HG02798 (cell line): ENCODE measurements at regions not wholly inside any gene's neighbourhood (a gene's known extent, or its start where the extent isn't known, plus 50 kb on each side); places are given as distances from the start of the nearest gene placed in this dataset.
"Not testable (repeated sequence)": the region's sequence is repeated elsewhere in the genome, so short reads cannot be mapped to it uniquely, and the experiment has no call there.

Experiments used
- ATAC-seq: cut with Tn5 transposase; IDR thresholded peaks from one replicate; pipeline ENCODE4 v1.9.1; 2021; ENCODE audit warnings: mild to moderate bottlenecking; ENCODE audit not compliant: unreplicated experiment, poor library complexity

- ATAC-seq: not testable (repeated sequence)
Observed at GRCh38 chr2:78758765-78759164, 266.7 kb upstream of the REG3G start.

GRCh38 chr2:78766459-78766858, 259.0 kb upstream of the REG3G start:
- ATAC-seq: no peak

GRCh38 chr2:78768016-78768415, 257.5 kb upstream of the REG3G start:
- no peak for ATAC-seq

GRCh38 chr2:78775291-78775690, 250.2 kb upstream of the REG3G start:
- ATAC-seq: no peak

- no peak for ATAC-seq
Observed at GRCh38 chr2:78778756-78779510, 246.6 kb upstream of the REG3G start.

- no peak for ATAC-seq
Observed at GRCh38 chr2:78779761-78780160, 245.7 kb upstream of the REG3G start.

- no peak for ATAC-seq
Observed at GRCh38 chr2:78780256-78780655, 245.2 kb upstream of the REG3G start.

- ATAC-seq: no peak
Observed at GRCh38 chr2:78780864-78781583, 244.5 kb upstream of the REG3G start.

GRCh38 chr2:78782196-78782595, 243.3 kb upstream of the REG3G start:
- ATAC-seq: no peak

- ATAC-seq: no peak
Observed at GRCh38 chr2:78811955-78812610, 213.4 kb upstream of the REG3G start.

GRCh38 chr2:78814331-78814986, 211.0 kb upstream of the REG3G start:
- ATAC-seq: no peak

- ATAC-seq: no peak
Observed at GRCh38 chr2:78817430-78817829, 208.1 kb upstream of the REG3G start.

GRCh38 chr2:78832481-78832880, 193.0 kb upstream of the REG3G start:
- ATAC-seq: no peak

- ATAC-seq: no peak
Observed at GRCh38 chr2:78839259-78839658, 186.2 kb upstream of the REG3G start.

- not testable (repeated sequence) for ATAC-seq
Observed at GRCh38 chr2:78840311-78840710, 185.2 kb upstream of the REG3G start.

GRCh38 chr2:78845664-78846185, 179.8 kb upstream of the REG3G start:
- ATAC-seq: no peak

- no peak for ATAC-seq
Observed at GRCh38 chr2:78861546-78861945, 164.0 kb upstream of the REG3G start.

- ATAC-seq: no peak
Observed at GRCh38 chr2:78864205-78864604, 161.3 kb upstream of the REG3G start.

GRCh38 chr2:78865667-78866066, 159.8 kb upstream of the REG3G start:
- no peak for ATAC-seq

GRCh38 chr2:78870343-78870967, 155.0 kb upstream of the REG3G start:
- no peak for ATAC-seq
